ENCODE measurements at regions not wholly inside any gene's neighbourhood (a gene's known extent, or its start where the extent isn't known, plus 50 kb on each side); places are given as distances from the start of the nearest gene placed in this dataset.

- TF ChIP-seq USF1 (IDR thresholded peaks at IDR 0.05) (no peak), CEBPB (IDR thresholded peaks at IDR 0.05) (no peak)
Measured at GRCh38 chr3:109683746-109684145, 346.4 kb upstream of the DPPA4 start.

GRCh38 chr3:109685084-109686079 lies 348.0 kb upstream of the DPPA4 start:
- TF ChIP-seq TAF1 (IDR thresholded peaks at IDR 0.05; ENCODE audit: low read depth) (no peak), USF1 (IDR thresholded peaks at IDR 0.05) (no peak), CEBPB (IDR thresholded peaks at IDR 0.05) (no peak), ZBTB7A (IDR thresholded peaks at IDR 0.05; ENCODE audit: low read depth) (peak; percentile 79), NFIC (IDR thresholded peaks at IDR 0.05) (peak; percentile 89), TCF12 (IDR thresholded peaks at IDR 0.05; ENCODE audit: low read depth) (peak; percentile 57), FOXM1 (IDR thresholded peaks at IDR 0.05; ENCODE audit: borderline replicate concordance, low read depth) (no peak), CREB1 (IDR thresholded peaks at IDR 0.05; ENCODE audit: low read depth) (no peak), REST (IDR thresholded peaks at IDR 0.05; ENCODE audit: low read depth) (no peak), MAX (IDR thresholded peaks at IDR 0.05) (no peak), EGR1 (IDR thresholded peaks at IDR 0.05) (no peak), YY1 (IDR thresholded peaks at IDR 0.05; ENCODE audit: low read depth) (no peak), TEAD4 (IDR thresholded peaks at IDR 0.05) (0 out of 2 replicates have a peak, but pooled peaks have one; percentile 13), EP300 (IDR thresholded peaks at IDR 0.05; ENCODE audit: borderline replicate concordance) (peak; percentile 58; the same call in 1 of the 2 replicates), RAD21 (IDR thresholded peaks at IDR 0.05; ENCODE audit: low read depth) (no peak)

- TF ChIP-seq MAX (IDR thresholded peaks at IDR 0.05) (no peak), TAF1 (IDR thresholded peaks at IDR 0.05; ENCODE audit: low read depth) (no peak), YY1 (IDR thresholded peaks at IDR 0.05; ENCODE audit: low read depth) (no peak), EGR1 (IDR thresholded peaks at IDR 0.05) (no peak), REST (IDR thresholded peaks at IDR 0.05; ENCODE audit: low read depth) (no peak), EP300 (IDR thresholded peaks at IDR 0.05; ENCODE audit: borderline replicate concordance) (no peak), RAD21 (IDR thresholded peaks at IDR 0.05; ENCODE audit: low read depth) (no peak), TCF12 (IDR thresholded peaks at IDR 0.05; ENCODE audit: low read depth) (no peak), CREB1 (IDR thresholded peaks at IDR 0.05; ENCODE audit: low read depth) (no peak), USF1 (IDR thresholded peaks at IDR 0.05) (no peak), CEBPB (IDR thresholded peaks at IDR 0.05) (no peak), ZBTB7A (IDR thresholded peaks at IDR 0.05; ENCODE audit: low read depth) (no peak), FOXM1 (IDR thresholded peaks at IDR 0.05; ENCODE audit: borderline replicate concordance, low read depth) (no peak), TEAD4 (IDR thresholded peaks at IDR 0.05) (no peak), NFIC (IDR thresholded peaks at IDR 0.05) (no peak)
Measured at GRCh38 chr3:109687626-109688025, 350.3 kb upstream of the DPPA4 start.

GRCh38 chr3:109696932-109697331 lies 359.6 kb upstream of the DPPA4 start:
- no peak for TF ChIP-seq FOXM1 (IDR thresholded peaks at IDR 0.05; ENCODE audit: borderline replicate concordance, low read depth)
- no peak for TF ChIP-seq RAD21 (IDR thresholded peaks at IDR 0.05; ENCODE audit: low read depth)
- TF ChIP-seq EP300 (IDR thresholded peaks at IDR 0.05; ENCODE audit: borderline replicate concordance), result no peak

- no peak for TF ChIP-seq YY1 (IDR thresholded peaks at IDR 0.05; ENCODE audit: low read depth)
- TF ChIP-seq MAX (IDR thresholded peaks at IDR 0.05), result no peak
- no peak for TF ChIP-seq CREB1 (IDR thresholded peaks at IDR 0.05; ENCODE audit: low read depth)
- no peak for TF ChIP-seq RAD21 (IDR thresholded peaks at IDR 0.05; ENCODE audit: low read depth)
- TF ChIP-seq CEBPB (IDR thresholded peaks at IDR 0.05), result peak; percentile 27; the same call in 1 of the 2 replicates
- TF ChIP-seq NFIC (IDR thresholded peaks at IDR 0.05), result peak; percentile 24; the same call in 1 of the 2 replicates
- 0 out of 2 replicates have a peak, but pooled peaks have one; percentile 3 for TF ChIP-seq TEAD4 (IDR thresholded peaks at IDR 0.05)
- no peak for TF ChIP-seq TAF1 (IDR thresholded peaks at IDR 0.05; ENCODE audit: low read depth)
- peak; percentile 38; the same call in 1 of the 2 replicates for TF ChIP-seq EP300 (IDR thresholded peaks at IDR 0.05; ENCODE audit: borderline replicate concordance)
- TF ChIP-seq FOXM1 (IDR thresholded peaks at IDR 0.05; ENCODE audit: borderline replicate concordance, low read depth), result no peak; the same call in 1 of the 2 replicates
- no peak for TF ChIP-seq ZBTB7A (IDR thresholded peaks at IDR 0.05; ENCODE audit: low read depth)
- no peak for TF ChIP-seq REST (IDR thresholded peaks at IDR 0.05; ENCODE audit: low read depth)
- no peak for TF ChIP-seq USF1 (IDR thresholded peaks at IDR 0.05)
- no peak for TF ChIP-seq TCF12 (IDR thresholded peaks at IDR 0.05; ENCODE audit: low read depth)
- TF ChIP-seq EGR1 (IDR thresholded peaks at IDR 0.05), result no peak
Measured at GRCh38 chr3:109702252-109702651, 364.9 kb upstream of the DPPA4 start.

Measured in Ishikawa (cell line).